H9 (cell line): ENCODE measurements at regions not wholly inside any gene's neighbourhood (a gene's known extent, or its start where the extent isn't known, plus 50 kb on each side); places are given as distances from the start of the nearest gene placed in this dataset.

ENCODE experiments used
- DNase-seq: peaks from one replicate; pipeline ENCODE4 v3.0.0-alpha.2; 2017
- H2AFZ ChIP-seq: one replicate; pipeline ENCODE4 v1.6.1; 2013; ENCODE audit warnings: mild to moderate bottlenecking, low read length, control low read depth, moderate library complexity
- H2AK5ac ChIP-seq: 2 replicates; pipeline ENCODE4 v1.6.1; 2013; ENCODE audit warnings: low read length, control low read depth, mixed read lengths; ENCODE audit not compliant: insufficient read length
- H2BK120ac ChIP-seq: one replicate; pipeline ENCODE4 v1.6.1; 2013; ENCODE audit warnings: low read depth, mild to moderate bottlenecking, low read length, control low read depth, inconsistent platforms; ENCODE audit not compliant: poor library complexity, severe bottlenecking
- H2BK12ac ChIP-seq: 2 replicates; pipeline ENCODE4 v1.6.1; 2013; ENCODE audit warnings: low read length, control low read depth, mixed read lengths, low read depth; ENCODE audit not compliant: insufficient read length
- H2BK15ac ChIP-seq: 2 replicates; pipeline ENCODE4 v1.6.1; 2013; ENCODE audit warnings: low read depth, low read length, control low read depth
- H2BK20ac ChIP-seq: one replicate; pipeline ENCODE4 v1.6.1; 2013; ENCODE audit warnings: low read depth, mild to moderate bottlenecking, low read length, control low read depth, inconsistent platforms; ENCODE audit not compliant: poor library complexity, severe bottlenecking
- H2BK5ac ChIP-seq: 2 replicates; pipeline ENCODE4 v1.6.1; 2013; ENCODE audit warnings: low read length, control low read depth, mixed read lengths; ENCODE audit not compliant: insufficient read length
- H3K14ac ChIP-seq: 2 replicates; pipeline ENCODE4 v1.6.1; 2013; ENCODE audit warnings: low read length, control low read depth; ENCODE audit not compliant: insufficient read depth
- H3K18ac ChIP-seq: 2 replicates; pipeline ENCODE4 v1.6.1; 2013; ENCODE audit warnings: low read depth, mild to moderate bottlenecking, mixed read lengths, low read length, control low read depth; ENCODE audit not compliant: insufficient read length
- H3K23ac ChIP-seq: 2 replicates; pipeline ENCODE4 v1.6.1; 2013; ENCODE audit warnings: low read length, control low read depth, mixed read lengths, low read depth; ENCODE audit not compliant: insufficient read length
- H3K23me2 ChIP-seq: 2 replicates; pipeline ENCODE4 v1.6.1; 2013; ENCODE audit warnings: low read depth, mild to moderate bottlenecking, mixed read lengths, low read length, control low read depth; ENCODE audit not compliant: insufficient read length, poor library complexity, severe bottlenecking
- H3K27ac ChIP-seq: 2 replicates; pipeline ENCODE4 v1.5.1; 2013; ENCODE audit warnings: low read length, control low read depth, mixed read lengths, low read depth; ENCODE audit not compliant: insufficient read length
- H3K27me3 ChIP-seq: 2 replicates; pipeline ENCODE4 v1.6.1; 2013; ENCODE audit warnings: low read length, control low read depth, inconsistent platforms; ENCODE audit not compliant: insufficient read depth
- H3K4ac ChIP-seq: 2 replicates; pipeline ENCODE4 v1.6.1; 2013; ENCODE audit warnings: low read depth, mild to moderate bottlenecking, control low read depth, inconsistent platforms, low read length, moderate library complexity
- H3K4me1 ChIP-seq: 2 replicates; pipeline ENCODE4 v1.6.1; 2013; ENCODE audit warnings: low read length, control low read depth, inconsistent platforms; ENCODE audit not compliant: insufficient read depth
- H3K4me2 ChIP-seq: 2 replicates; pipeline ENCODE4 v1.6.1; 2013; ENCODE audit warnings: low read length, control low read depth, mixed read lengths; ENCODE audit not compliant: insufficient read length, insufficient read depth
- H3K56ac ChIP-seq: 2 replicates; pipeline ENCODE4 v1.6.1; 2013; ENCODE audit warnings: low read depth, mild to moderate bottlenecking, mixed read lengths, low read length, control low read depth; ENCODE audit not compliant: insufficient read length
- H3K79me1 ChIP-seq: 2 replicates; pipeline ENCODE4 v1.6.1; 2013; ENCODE audit warnings: low read depth, mild to moderate bottlenecking, moderate library complexity, low read length, control low read depth, inconsistent platforms; ENCODE audit not compliant: insufficient read depth, poor library complexity, severe bottlenecking
- H3K79me2 ChIP-seq: 2 replicates; pipeline ENCODE4 v1.6.1; 2013; ENCODE audit warnings: low read length, control low read depth, inconsistent platforms; ENCODE audit not compliant: insufficient read depth
- H3K9ac ChIP-seq: 2 replicates; pipeline ENCODE4 v1.6.1; 2013; ENCODE audit warnings: low read length, control low read depth, mixed read lengths; ENCODE audit not compliant: insufficient read length; ENCODE audit errors: extremely low read depth
- H3K9me3 ChIP-seq: one replicate; pipeline ENCODE4 v1.6.1; 2013; ENCODE audit warnings: low read depth, low read length, inconsistent platforms; ENCODE audit not compliant: control insufficient read depth
- H3T11ph ChIP-seq: one replicate; pipeline ENCODE4 v1.6.1; 2013; ENCODE audit warnings: mild to moderate bottlenecking, low read length, control low read depth, inconsistent platforms
- H4K20me1 ChIP-seq: one replicate; pipeline ENCODE4 v1.6.1; 2013; ENCODE audit not compliant: control insufficient read depth, insufficient read length, insufficient read depth
- H4K5ac ChIP-seq: 2 replicates; pipeline ENCODE4 v1.6.1; 2013; ENCODE audit warnings: low read depth, mild to moderate bottlenecking, mixed read lengths, low read length, control low read depth; ENCODE audit not compliant: insufficient read length
- H4K8ac ChIP-seq: replicated peaks from 2 replicates; pipeline ENCODE4 v1.6.1; 2013; ENCODE audit warnings: low read length, control low read depth, mixed read lengths, low read depth; ENCODE audit not compliant: insufficient read length
- H4K91ac ChIP-seq: 2 replicates; pipeline ENCODE4 v1.6.1; 2013; ENCODE audit warnings: low read depth, mild to moderate bottlenecking, moderate library complexity, mixed read lengths, low read length, control low read depth; ENCODE audit not compliant: insufficient read length
- H3K27ac Mint-ChIP-seq, 3 experiments: 2 replicates in 2 of 3; 3 replicates in 1 of 3; pipeline ENCODE4 v1.8.0; 2020 to 2021; ENCODE audit warnings: mixed read lengths in 3 of 3, mild to moderate bottlenecking in 1 of 3, moderate library complexity in 1 of 3
- H3K27me3 Mint-ChIP-seq: 2 replicates; pipeline ENCODE4 v1.8.0; 2021; ENCODE audit warnings: low read depth, mild to moderate bottlenecking, moderate library complexity, mixed read lengths
- H3K36me3 Mint-ChIP-seq, 3 experiments: 2 replicates in 2 of 3; 3 replicates in 1 of 3; pipeline ENCODE4 v1.8.0; 2020 to 2021; ENCODE audit warnings: low read depth in 3 of 3, mixed read lengths in 3 of 3; ENCODE audit not compliant: insufficient read depth in 1 of 3
- H3K4me1 Mint-ChIP-seq, 2 experiments: 2 replicates each; pipeline ENCODE4 v1.8.0; 2020; ENCODE audit warnings: mixed read lengths in 2 of 2
- H3K4me3 Mint-ChIP-seq, 2 experiments: 2 replicates in 1 of 2; 3 replicates in 1 of 2; pipeline ENCODE4 v1.8.0; 2020 to 2021; ENCODE audit warnings: mild to moderate bottlenecking in 2 of 2, mixed read lengths in 2 of 2, moderate library complexity in 1 of 2
- H3K9me3 Mint-ChIP-seq, 2 experiments: 2 replicates in 1 of 2; 3 replicates in 1 of 2; pipeline ENCODE4 v1.8.0; 2020; ENCODE audit warnings: mild to moderate bottlenecking in 2 of 2, mixed read lengths in 2 of 2, moderate library complexity in 1 of 2
- CTCF ChIP-seq: fragments of 200-600 bp; sonication (generic); conservative IDR thresholded peaks from 3 replicates; pipeline ENCODE4 v1.8.0; 2021; ENCODE audit warnings: antibody characterized with exemption, mild to moderate bottlenecking
- WGBS: extraction: QIAGEN DNeasy Blood & Tissue Kit; methylation state at CpG from one replicate; pipeline ENCODE4 v1.1.7; 2013; ENCODE audit warnings: missing lambda C conversion rate, low lambda C conversion rate, mixed read lengths; ENCODE audit not compliant: insufficient read length; ENCODE audit errors: extremely low coverage; 5-methylcytosine and 5-hydroxymethylcytosine counted together

GRCh38 chr16:82384949-82385348, 214.9 kb upstream of the MPHOSPH6 start:
- H4K20me1 ChIP-seq: no peaks in the 10 kb centered on the region
- H3K56ac ChIP-seq: no peak overlapping the region
- H2BK120ac ChIP-seq: no peak overlapping the region
- H3K36me3 Mint-ChIP-seq: no peaks in the 10 kb centered on the region
- H3K79me1 ChIP-seq: no peaks in the 10 kb centered on the region
- no peak overlapping the region for H3K27ac ChIP-seq
- H3K4me1 ChIP-seq: no peaks in the 10 kb centered on the region
- H4K91ac ChIP-seq: no peak overlapping the region
- H3K9ac ChIP-seq: no peak overlapping the region
- no peak overlapping the region for H2BK15ac ChIP-seq
- no peak overlapping the region for H3K4me2 ChIP-seq
- H3K4me1 Mint-ChIP-seq: peaks cover 4 to 13% of the 10 kb centered on the region in 2 experiments; a peak in 2 of 4 replicates
- no peak overlapping the region for H3K4ac ChIP-seq
- no peak for DNase-seq
- H2AK5ac ChIP-seq: no peak overlapping the region
- H3K27me3 ChIP-seq: no peaks in the 10 kb centered on the region
- H3K14ac ChIP-seq: no peak overlapping the region
- no peaks in the 10 kb centered on the region for H3K23me2 ChIP-seq
- no peak for TF ChIP-seq CTCF
- H3K23ac ChIP-seq: no peak overlapping the region
- no peak overlapping the region for H2AFZ ChIP-seq
- no peaks in the 10 kb centered on the region for H3K9me3 Mint-ChIP-seq
- WGBS: no CpG with 5 or more reads among the region's 4 CpGs
- H4K5ac ChIP-seq: no peak overlapping the region
- no peaks in the 10 kb centered on the region for H3K79me2 ChIP-seq
- H3K4me3 Mint-ChIP-seq: no peak overlapping the region
- H4K8ac ChIP-seq: no peak overlapping the region
- H3K27me3 Mint-ChIP-seq: peaks cover 7% of the 10 kb centered on the region
- H3T11ph ChIP-seq: no peak overlapping the region
- no peak overlapping the region for H2BK5ac ChIP-seq
- no peak overlapping the region for H3K18ac ChIP-seq
- no peak overlapping the region for H3K27ac Mint-ChIP-seq
- no peak overlapping the region for H2BK12ac ChIP-seq
- no peak overlapping the region for H2BK20ac ChIP-seq
- H3K9me3 ChIP-seq: no peaks in the 10 kb centered on the region
